H54 (cell line): ENCODE measurements at regions not wholly inside any gene's neighbourhood (a gene's known extent, or its start where the extent isn't known, plus 50 kb on each side); places are given as distances from the start of the nearest gene placed in this dataset.

Source experiments
- DNase-seq: peaks from one replicate; pipeline ENCODE4 v3.0.0; 2011; ENCODE audit warnings: low spot score, mixed read lengths; ENCODE audit not compliant: insufficient read length
- FAIRE-seq: peaks from 3 replicates; lab custom pipeline; 2011; peaks lifted over from hg19 to GRCh38; lab: Jason Lieb, UNC
- POLR2A ChIP-seq: IDR thresholded peaks from 2 replicates; pipeline ENCODE4 v1.6.1; 2011; ENCODE audit warnings: low read depth, mild to moderate bottlenecking, low read length

GRCh38 chr5:156272139-156272538 is 54.8 kb upstream of the SGCD start:
- TF ChIP-seq POLR2A = no peak
- no peak for FAIRE-seq
- DNase-seq = no peak

GRCh38 chr5:156273325-156273724 is 53.6 kb upstream of the SGCD start:
- TF ChIP-seq POLR2A = no peak
- DNase-seq (no peak), FAIRE-seq (no peak)

GRCh38 chr5:156274453-156274852 is 52.5 kb upstream of the SGCD start:
- no peak for TF ChIP-seq POLR2A
- DNase-seq = no peak

More at GRCh38 chr5:156274453-156274852, 52.5 kb upstream of the SGCD start:
- FAIRE-seq = no peak
